SW 1271 (cell line): ENCODE measurements at regions not wholly inside any gene's neighbourhood (a gene's known extent, or its start where the extent isn't known, plus 50 kb on each side); places are given as distances from the start of the nearest gene placed in this dataset.

Experiments used
- DNase-seq, 2 experiments: peaks; one replicate each; lab custom pipeline; 2025; lab: John Stamatoyannopoulos, UW

- DNase-seq = no peak
Observed at GRCh38 chr13:29713839-29714238, 118.4 kb upstream of the SLC7A1 start.

GRCh38 chr13:29711776-29712175 lies 116.3 kb upstream of the SLC7A1 start:
- no peak for DNase-seq

DNA sequence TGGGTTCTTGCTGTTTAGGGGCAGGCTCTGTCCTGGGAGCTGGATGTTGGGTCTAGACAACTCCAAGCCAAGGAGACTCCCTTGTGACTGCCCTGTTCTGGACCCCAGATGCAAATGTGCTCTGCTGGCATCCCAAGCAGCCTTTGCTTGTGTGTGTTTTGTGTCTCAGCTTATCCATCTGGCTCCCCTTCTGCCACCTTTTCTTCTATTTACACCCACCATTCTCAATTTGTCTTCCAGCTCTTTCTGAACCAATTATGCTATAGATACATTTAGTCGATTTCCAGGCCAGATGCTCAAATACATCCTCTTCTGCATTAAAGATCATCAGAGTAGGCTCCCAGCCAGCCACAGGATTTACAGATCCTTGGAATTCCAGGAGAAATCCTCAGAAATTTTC lies 115.0 kb upstream of the SLC7A1 start:
- no peak for DNase-seq

DNA sequence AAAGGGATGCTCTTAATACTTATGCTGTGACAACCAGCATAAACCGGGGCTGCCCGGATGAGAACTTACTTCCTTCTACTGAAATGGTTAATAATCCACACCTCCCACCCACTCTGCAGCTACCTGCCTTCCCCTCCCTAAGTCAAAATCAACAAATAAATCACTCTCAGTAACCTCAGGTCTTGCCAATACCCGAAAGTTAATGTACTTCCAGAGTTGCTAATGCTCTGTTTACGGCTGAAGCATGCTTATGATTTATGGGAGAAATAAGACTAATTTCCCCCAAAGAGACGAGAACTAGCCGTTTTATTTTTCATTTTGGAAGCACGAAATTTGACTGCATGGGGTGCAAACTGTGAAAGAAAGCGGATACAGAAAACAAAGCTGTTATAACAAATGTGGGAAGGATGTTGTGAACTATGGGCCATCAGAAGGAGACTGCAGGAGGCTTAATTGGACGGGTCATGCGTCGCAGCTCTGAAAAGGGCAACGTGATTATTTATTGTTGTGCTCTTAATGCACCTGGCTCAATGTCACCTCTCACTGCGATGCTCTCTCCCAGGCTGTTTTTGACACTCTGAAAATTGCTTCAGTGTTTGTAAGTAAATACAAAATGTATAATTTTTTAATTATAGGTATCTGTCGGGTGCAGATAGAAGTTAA lies 114.0 kb upstream of the SLC7A1 start:
- DNase-seq = no peak

DNA sequence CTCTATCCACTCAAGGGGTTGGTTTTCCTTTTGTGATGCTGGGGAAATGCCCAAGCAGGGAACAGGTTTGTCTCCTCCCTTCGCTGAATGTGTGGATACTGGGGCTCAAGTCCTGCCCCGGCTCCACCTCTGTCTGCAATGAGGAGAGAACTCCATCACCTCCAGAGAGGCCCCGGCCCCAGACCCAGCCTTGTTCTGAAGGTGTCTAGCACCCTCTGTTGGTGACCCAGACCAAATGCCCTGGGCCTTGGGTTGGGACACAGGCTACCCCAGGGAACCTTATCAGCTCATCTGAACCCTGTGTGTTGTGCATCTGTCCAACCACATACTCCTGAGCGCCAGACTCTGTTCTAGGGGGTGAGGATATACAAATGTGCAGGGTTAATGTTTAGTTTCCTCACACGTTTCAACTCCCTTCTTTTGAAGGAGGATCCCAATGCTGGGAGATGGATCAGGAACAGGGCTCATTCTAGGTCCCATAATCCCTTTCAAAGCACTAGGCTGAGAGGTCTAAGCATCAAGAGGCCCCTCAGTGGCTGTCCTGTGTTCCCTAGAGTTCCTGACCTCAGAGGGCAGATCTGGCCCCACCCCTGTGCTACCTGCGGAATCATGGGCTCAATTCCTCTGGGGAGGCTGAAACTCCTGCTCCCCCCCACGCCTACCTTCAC lies 112.5 kb upstream of the SLC7A1 start:
- peak; percentile 11 to 12 for DNase-seq

GRCh38 chr13:29706923-29707322 lies 111.4 kb upstream of the SLC7A1 start:
- no peak for DNase-seq

DNA sequence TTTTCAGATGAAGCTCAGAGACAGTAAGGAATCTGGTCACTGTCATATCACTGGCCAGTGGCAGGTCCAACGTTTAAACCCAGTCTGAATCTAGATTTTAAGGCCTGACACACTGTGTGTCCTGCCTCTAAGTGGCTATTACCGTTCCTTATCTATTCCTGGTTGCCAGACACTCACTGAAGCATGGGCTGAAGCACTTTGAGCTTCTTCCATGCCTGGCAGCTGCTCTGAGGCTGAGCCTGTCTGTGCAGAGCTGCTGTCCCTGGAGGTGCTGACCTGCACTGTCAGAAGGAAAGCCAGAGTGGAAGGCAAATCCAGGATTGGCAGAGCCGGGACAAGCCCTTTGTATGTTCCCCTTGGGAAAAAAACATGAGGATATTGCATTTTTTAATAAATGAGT lies 109.2 kb upstream of the SLC7A1 start:
- DNase-seq = no peak

DNA sequence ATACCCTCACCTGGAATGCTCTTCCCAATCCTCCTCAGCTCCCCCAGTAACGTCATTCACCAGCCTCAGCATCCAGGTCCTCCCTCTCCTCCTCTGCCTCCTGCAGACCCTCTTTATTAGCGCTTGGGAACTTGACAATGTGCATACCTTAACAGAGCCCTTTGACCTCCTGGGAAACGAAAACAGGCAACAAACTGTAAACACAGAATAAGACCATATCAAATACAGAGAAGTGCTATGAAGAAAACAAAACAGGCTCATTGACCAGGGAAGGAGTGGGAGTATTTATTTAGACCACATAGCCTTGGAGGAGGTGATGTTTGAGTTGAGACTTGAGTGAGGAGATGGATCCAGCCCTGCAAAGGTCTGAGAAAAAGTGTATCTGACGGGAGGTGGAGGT lies 107.9 kb upstream of the SLC7A1 start:
- peak in 1 of 2 experiments; percentile 36 for DNase-seq

DNA sequence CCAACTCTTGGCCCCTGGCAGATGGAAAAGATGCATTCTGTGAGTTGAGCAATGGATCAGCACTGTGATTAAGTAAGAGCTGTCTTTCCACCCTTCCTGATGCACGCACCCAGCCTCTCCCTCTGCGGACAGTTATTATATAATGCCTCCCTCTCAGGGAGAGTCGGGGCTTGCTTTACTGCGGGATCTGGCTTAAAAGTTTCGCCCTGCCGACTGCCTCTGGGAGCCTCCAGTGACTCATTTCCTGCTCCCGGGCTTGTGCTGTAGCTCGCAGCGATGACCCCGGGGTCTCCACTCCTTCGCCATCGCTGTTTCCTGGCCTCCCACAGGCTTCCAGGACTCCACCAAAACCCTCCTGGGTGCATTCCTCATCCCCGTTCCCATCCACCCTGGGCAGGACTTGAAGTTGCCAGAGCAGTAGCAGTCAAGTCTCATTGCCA lies 107.4 kb upstream of the SLC7A1 start:
- DNase-seq = peak; percentile 41 to 84

DNA sequence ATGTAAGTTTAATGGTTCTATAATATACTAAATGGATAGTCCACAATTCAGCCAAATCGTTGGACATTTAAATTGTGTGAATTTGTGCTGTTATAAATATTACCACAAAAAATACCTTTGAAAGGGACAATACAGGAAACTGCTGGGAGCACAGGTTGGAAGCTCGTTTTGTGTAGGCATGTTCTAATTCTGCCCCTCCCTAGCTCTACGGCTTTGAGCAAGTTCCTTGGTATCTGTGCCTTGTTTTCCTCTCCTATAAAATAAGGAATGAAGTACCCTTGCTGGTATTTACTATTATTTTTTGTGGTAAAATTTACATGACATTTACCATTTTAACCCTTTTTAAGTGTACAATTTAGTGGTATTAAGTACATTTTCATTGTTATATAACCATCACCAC lies 102.6 kb upstream of the SLC7A1 start:
- no peak for DNase-seq

GRCh38 chr13:29696606-29697005 lies 101.1 kb upstream of the SLC7A1 start:
- no peak for DNase-seq

DNA sequence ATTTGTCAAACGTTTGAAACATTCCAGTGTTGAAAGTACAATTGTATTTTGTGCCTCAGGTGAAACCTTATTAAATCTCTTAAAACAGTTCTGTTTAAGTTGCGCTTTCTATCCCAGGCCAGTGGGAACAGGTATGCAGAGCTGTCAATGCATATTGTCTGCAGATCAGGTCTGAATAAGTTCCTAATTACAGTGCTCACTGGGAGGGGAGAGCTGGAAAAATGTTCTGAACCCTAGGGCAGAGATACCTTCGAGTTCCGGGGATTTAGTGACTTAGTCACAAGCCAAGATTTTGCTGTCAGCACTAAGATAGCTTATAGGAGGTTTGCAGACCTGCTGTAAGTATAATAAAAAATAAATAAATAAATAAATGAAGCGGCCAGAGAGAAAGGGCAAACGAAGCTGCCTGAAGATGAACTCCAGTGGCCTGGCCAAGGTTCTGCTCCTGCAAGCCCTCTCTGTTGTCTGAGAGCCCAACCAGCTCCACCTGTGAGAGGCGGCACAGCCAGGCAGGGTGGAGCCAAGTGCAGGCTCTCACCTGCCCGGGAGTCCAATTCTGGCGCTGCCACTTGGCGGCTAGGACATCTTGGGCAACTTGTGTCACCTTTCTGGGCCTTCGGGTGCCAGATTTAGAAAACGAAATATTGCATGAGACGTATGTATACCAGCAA lies 97.9 kb upstream of the SLC7A1 start:
- no peak for DNase-seq

DNA sequence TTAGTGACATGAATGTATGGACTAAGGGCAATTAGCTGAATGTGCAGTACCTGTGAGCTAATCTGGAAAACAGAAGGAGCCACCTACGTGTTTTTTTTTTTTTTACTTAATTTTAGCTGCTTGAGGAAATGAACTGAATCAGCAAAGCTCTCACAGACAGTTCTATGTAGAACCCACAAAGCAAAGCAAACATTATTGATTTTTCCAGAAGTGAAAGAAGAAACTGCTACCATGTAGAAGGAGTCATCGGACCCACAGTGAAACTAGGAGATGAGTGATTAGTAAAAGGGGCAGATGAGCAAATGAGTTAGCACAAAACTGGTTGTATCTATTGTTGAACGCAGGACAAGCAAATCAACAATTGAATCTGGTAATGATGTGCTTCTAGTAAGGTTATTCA lies 94.1 kb upstream of the SLC7A1 start:
- DNase-seq = no peak

- DNase-seq = no peak
Observed at GRCh38 chr13:29688193-29688592, 92.7 kb upstream of the SLC7A1 start.

DNA sequence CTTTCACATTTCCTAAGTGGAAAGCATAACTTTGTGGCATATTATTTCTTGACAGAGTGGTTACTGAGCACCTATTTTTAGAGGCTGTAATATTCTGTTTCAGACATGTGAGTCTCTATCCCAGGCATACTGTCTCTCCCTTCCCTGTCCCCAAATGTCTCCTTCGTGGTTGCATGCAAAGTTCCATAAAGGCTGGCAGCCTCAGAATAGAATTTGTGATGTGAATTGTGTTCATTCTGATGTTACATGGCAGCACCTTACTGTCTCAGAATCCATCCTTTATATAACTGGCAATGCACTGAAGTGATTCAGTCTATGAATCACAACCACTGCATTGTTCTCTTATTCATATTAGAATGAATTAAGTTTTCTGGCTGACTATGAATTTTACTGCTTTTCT lies 89.0 kb upstream of the SLC7A1 start:
- peak; percentile 9 to 26 for DNase-seq

DNA sequence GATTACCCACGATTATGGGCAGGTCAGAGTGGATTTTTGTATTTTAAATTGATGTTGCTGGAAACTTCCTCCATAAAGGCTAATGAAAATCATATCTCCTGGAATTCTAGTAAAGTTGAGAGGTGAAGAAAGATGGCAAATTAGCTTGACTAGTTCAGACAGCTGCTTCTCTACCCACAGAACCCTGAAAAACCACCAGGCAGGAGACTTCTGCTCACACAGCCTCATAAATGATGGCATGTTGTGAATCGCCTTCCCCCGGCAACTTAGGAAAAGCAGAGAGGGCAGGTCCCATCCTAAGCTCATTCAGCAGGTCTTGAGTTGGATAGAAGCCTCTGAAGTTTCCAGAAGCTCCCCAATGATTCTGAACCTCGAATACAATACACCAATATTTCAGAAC lies 87.6 kb upstream of the SLC7A1 start:
- DNase-seq = no peak

GRCh38 chr13:29681864-29682263 lies 86.4 kb upstream of the SLC7A1 start:
- DNase-seq = no peak

- DNase-seq = no peak
Observed at GRCh38 chr13:29679396-29680053, 84.0 kb upstream of the SLC7A1 start.

DNA sequence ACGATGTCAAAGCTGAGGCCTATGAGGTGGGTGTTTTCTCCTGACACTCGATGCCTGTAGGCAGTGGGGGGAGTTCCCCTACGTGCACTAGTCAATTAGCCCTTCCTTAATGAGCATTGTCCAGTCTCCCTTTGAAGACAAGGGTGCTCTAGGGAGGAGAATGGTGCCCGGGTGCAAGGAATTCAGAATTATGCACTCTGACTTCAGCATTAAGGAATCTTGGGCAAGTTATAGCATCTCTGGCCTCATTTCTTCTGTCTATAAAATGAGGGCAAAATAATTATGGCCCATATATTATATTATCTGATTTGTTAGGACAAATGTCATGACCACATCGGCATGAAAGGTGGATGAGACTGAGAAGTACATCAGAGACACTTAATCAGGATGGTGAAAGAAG lies 82.1 kb upstream of the SLC7A1 start:
- DNase-seq = no peak

GRCh38 chr13:29676941-29677452 lies 81.5 kb upstream of the SLC7A1 start:
- DNase-seq = no peak

- DNase-seq = no peak
Observed at GRCh38 chr13:29676535-29676934, 81.0 kb upstream of the SLC7A1 start.

DNA sequence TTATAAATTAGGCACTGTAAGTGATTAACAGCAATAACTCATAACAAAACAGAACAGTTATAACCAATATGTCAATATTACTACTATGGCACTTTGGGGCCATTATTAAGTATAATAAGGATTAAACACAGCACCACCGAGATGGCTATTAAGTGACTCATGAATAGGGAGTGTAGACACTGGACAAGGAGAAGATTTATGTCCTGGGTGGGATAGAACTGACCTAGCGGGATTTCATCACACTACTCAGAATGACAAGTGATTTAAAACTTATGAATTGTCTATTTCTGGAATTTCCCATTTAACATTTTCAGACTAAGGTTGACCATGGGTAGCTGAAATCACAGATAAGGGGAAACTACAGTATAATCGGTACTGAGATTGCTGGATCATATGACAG lies 79.0 kb upstream of the SLC7A1 start:
- DNase-seq = no peak

DNA sequence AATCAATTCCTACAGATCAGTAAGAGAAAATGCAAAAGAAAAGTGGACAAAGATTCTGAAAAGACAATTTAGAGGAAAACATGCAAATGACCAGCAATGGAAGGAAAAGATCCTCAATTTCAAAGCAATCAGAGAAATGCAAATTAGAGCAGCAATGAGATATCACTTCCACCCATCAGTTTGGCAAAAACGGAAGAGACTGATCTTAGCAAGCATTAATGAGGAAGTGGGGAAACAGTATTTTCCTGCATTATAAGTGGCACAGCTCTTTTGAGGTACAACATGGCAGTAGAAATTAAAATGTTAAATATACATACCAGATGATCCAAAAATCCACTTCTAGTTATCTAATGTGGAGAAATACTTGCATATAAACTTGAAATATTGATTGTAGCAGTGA lies 69.1 kb upstream of the SLC7A1 start:
- DNase-seq = no peak
